GM19467 (cell line): ENCODE measurements at regions not wholly inside any gene's neighbourhood (a gene's known extent, or its start where the extent isn't known, plus 50 kb on each side); places are given as distances from the start of the nearest gene placed in this dataset.
"Not testable (repeated sequence)": the region's sequence is repeated elsewhere in the genome, so short reads cannot be mapped to it uniquely, and the experiment has no call there.

ENCODE experiments used
- ATAC-seq: cut with Tn5 transposase; IDR thresholded peaks from one replicate; pipeline ENCODE4 v1.9.1; 2021; ENCODE audit warnings: mild to moderate bottlenecking, moderate library complexity; ENCODE audit not compliant: unreplicated experiment

GRCh38 chr4:17246656-17247055 lies 265.2 kb downstream of the QDPR start:
- ATAC-seq, result no peak

GRCh38 chr4:17241835-17242234 lies 270.1 kb downstream of the QDPR start:
- ATAC-seq, result no peak

GRCh38 chr4:17238633-17239032 lies 273.3 kb downstream of the QDPR start:
- ATAC-seq, result no peak

- ATAC-seq, result no peak
Observed at GRCh38 chr4:17236686-17237085, 275.2 kb downstream of the QDPR start.

- ATAC-seq, result no peak
Observed at GRCh38 chr4:17234678-17235077, 277.2 kb downstream of the QDPR start.

- no peak for ATAC-seq
Observed at GRCh38 chr4:17232566-17233253, 279.2 kb downstream of the QDPR start.

GRCh38 chr4:17231880-17232475 lies 279.9 kb downstream of the QDPR start:
- not testable (repeated sequence) for ATAC-seq

GRCh38 chr4:17230727-17231126 lies 281.2 kb downstream of the QDPR start:
- no peak for ATAC-seq

GRCh38 chr4:17220816-17221215 lies 291.1 kb downstream of the QDPR start:
- no peak for ATAC-seq

- no peak for ATAC-seq
Observed at GRCh38 chr4:17218786-17219185, 293.1 kb downstream of the QDPR start.

- no peak for ATAC-seq
Observed at GRCh38 chr4:17206829-17207801, 304.8 kb downstream of the QDPR start.

- ATAC-seq, result no peak
Observed at GRCh38 chr4:17204908-17205307, 306.5 kb upstream of the LDB2 start.

- no peak for ATAC-seq
Observed at GRCh38 chr4:17203797-17204196, 305.4 kb upstream of the LDB2 start.

- ATAC-seq, result no peak
Observed at GRCh38 chr4:17197070-17197469, 298.6 kb upstream of the LDB2 start.

GRCh38 chr4:17195461-17196275 lies 297.2 kb upstream of the LDB2 start:
- no peak for ATAC-seq

GRCh38 chr4:17194586-17194985 lies 296.1 kb upstream of the LDB2 start:
- ATAC-seq, result no peak

GRCh38 chr4:17189759-17190158 lies 291.3 kb upstream of the LDB2 start:
- ATAC-seq, result no peak

- ATAC-seq, result no peak
Observed at GRCh38 chr4:17189401-17189720, 290.9 kb upstream of the LDB2 start.

GRCh38 chr4:17188547-17189400 lies 290.3 kb upstream of the LDB2 start:
- ATAC-seq, result no peak

GRCh38 chr4:17188125-17188524 lies 289.7 kb upstream of the LDB2 start:
- ATAC-seq, result no peak
